ENCODE measurements at regions not wholly inside any gene's neighbourhood (a gene's known extent, or its start where the extent isn't known, plus 50 kb on each side); places are given as distances from the start of the nearest gene placed in this dataset.
"Not testable (repeated sequence)": the region's sequence is repeated elsewhere in the genome, so short reads cannot be mapped to it uniquely, and the experiment has no call there.

DNA sequence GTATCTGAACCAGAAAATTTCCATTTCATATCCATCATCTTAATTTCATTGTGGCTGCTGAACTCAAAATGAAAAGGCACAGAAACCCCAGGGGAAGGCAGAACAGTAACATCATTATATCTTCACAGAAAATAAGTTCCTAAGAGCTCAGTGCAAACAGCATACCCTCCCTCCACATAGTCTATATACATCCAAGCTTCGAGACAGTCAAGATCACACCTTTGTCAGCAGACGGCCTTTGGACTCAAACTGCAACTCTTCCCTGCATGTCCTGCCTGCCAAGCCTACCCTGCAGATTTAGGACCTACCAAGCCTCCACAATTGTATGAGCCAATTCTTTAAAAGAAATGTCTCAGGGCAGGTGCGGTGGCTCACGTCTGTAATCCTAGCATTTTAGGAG, 502.1 kb downstream of the SUCLG1 start:
- DNase-seq, result no peak

DNA sequence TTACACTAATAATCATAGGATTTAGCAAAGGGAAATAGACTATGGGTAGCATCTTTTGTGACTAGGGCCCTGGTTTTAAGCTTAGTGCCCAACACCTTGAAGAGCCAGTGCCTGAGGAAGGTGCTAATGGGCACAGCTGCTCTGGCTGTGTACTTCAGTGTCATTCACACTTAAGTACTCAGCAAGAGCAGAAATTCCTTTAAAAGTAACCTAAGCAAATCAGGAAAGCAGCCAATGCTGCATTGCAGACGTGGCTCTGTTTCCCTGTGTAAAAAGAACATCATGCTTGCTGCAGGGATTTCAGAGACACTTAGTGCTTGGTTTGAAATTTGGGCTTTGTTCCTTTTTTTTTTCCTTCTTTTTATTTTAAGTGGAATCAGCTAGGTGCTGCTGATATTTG, 505.4 kb downstream of the SUCLG1 start:
- DNase-seq, result no peak

DNA sequence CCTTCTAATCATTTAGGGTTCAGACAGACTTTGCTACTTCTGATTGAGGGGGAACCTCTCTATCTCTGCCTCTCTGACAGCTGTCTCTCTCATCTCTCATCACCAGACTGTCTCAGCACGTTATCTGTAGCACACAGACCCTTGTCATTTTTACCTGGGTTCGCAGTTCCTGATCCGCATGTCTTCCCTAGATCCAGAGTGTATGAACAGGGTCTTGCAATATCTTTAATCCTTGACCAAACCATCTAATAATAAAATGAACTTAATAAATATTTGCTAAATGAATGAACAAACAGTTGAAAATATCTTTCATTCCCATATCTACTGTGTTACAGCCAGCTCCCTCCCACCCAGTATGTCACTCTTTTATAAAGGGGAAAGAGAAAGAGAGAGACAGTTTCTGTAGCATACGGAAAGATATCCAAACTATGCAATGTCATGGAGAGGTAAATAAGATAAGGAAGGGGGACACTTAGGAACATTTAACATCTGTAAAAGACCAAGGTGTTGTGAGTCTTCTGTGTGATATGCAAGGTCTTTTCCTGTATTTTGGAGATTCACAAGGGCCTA, 507.6 kb downstream of the SUCLG1 start:
- no peak for DNase-seq

DNA sequence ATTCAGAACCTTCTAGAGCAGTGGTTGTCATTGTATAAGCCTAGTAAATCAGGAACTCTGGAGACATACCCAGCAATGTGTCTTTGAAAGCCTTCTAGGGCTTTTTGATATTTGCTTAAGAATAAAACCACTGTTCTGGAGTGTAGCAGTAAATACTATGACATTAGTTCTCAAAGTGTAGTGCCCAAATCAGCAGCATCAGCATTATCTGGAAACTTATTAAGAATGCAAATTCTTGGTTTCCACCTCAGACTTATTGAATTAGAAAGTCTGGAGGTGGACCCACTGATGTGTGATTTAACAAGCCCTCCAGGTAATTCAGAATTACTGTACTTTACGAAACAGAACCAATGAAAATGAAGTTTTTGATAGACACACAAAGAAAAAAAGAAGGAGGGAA, 509.7 kb downstream of the SUCLG1 start:
- DNase-seq, result no peak

DNA sequence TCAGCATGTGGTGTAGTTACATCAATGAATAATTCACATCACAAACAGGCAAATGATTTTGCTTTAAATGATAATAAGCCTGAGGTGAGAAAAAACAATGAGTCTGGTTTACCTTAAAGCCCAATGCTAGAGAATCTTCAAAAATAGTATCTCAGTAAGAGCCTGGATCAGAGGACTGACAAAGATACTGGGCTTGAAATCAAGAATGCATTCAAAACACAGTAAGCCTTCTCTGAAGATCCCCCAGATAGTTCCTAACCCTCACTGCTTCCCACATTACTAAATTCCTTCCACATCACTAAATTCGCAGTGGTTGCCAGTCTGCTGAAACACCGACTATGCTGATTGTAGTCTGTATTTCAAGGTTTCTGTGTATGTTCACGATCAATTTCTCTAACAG, 514.9 kb downstream of the SUCLG1 start:
- no peak for DNase-seq

DNA sequence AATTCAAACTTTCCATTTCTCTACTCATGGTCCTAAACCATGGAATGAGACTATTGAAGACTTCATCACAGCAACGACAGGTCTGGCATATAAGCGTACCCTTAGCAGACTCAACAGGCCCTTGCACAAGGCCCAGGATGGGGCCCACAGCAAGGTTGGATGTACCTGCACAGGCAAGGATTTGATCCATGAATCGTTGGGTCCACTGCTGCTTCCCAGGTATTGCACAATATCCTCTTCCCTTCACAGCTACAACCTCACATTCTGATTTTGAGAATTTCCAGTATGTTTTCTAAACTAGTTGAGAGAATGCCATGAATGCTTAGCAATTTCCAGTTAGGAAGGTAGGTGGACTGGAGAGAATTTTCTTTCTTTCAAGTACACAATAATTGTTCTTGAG, 515.8 kb downstream of the SUCLG1 start:
- DNase-seq, result no peak

DNA sequence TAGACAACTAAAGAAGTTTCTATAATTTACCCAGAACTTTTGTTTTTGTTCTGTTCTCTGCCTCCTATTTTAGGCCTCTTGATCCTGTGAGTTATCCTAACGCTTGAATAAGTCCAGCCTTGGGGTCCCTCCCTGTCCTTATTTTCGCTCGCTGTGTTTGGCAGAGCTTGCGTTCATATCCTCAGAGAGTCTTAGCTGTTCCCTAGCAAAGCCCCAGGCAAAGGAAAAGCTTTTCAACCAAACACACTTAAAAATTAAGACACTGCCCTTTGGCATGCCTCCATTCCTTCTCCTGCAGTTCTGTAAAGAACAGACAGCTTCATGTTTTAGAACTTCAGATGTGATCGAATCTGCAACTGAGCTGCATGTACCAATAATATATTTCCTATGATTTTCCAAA, 517.2 kb downstream of the SUCLG1 start:
- no peak for DNase-seq

DNA sequence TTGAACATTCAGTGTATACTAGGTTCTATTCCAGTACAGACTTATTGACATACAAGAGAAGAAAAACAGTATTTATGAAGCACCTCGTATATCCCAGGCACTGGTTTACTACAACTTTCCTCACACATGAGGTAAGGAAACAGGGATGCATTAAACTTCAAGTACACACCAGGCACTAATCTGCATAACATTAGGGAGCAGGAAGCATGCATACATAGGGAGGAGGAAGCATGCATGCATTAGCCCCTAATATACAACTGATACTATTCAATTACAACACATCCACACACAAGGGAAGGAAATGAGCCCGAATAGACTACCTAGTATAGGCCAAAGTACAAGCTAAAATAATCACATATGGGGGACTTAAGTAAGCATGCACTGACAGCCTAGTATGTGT, 525.3 kb downstream of the SUCLG1 start:
- no peak for DNase-seq

DNA sequence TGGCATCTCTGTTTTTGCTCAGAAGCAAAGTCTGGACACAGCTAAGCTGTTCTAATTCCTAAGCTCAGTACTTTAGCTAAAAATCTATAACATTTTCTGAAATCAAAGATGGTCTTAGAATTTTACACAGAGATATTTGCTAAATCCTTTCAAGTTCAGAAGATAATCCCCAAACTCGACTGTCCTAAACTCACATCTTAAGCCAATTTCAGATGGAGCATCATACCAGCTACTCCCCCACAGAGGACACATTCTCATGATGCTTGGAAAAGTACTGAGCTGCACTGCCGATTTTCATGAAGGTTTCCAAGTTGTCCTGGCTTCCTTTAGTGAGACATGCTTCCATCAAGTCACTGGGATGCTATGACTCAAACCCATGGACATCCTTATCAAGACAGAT, 535.5 kb downstream of the SUCLG1 start:
- DNase-seq, result no peak

DNA sequence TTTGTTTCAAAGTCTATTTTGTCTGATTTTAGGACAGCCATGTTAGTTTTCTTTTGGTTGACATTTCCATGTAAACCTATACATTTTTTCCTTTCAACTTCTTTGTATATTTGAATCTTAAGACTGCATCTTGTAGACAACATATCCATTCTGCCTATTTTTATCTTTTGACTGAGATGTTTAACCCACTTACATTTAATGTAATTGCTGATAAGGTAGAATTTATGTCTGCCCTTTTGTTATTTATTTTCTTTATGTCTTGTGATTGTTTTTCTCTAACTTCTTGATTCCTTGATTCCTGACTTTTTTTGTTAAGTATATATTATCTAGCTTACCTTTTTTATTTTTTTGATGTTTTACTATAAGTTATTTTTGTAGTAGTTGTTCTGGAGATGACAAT, 542.5 kb downstream of the SUCLG1 start:
- no peak for DNase-seq

DNA sequence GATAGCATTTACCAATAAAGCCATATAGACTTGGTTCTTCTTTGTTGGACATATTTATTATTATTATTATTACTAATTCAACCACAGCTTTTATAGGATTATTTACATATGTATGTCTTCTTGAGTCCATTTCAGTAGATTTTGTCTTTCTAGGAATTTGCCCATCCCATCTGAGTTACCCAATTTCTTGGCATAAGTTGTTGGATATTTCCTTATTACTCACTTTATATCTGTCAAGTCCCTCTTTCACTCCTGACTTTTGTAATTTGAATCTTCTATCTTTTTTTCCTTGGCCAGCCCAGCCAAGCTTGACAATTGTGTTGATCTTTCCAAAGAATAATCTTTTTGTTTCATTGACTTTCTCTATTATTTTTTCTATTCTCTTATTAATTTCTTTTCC, 543.7 kb downstream of the SUCLG1 start:
- DNase-seq, result no peak

DNA sequence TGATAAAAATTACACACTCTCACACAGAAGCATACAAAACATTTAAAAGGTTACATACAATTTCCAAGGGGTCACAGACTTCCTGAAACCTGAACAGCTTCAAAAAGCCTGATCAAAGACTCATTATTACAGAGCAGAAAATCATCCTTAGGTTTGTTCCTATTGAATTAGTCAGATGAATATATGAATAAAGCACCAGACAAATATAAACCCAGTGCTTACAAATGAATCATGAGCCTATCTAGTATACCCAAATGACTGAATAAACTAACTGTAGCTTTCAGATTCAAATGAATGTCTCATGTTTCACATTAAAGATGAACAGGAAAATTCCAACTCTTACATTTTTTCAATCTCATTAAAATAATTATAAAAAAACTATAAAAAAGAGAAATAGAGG, 550.3 kb downstream of the SUCLG1 start:
- DNase-seq, result no peak

DNA sequence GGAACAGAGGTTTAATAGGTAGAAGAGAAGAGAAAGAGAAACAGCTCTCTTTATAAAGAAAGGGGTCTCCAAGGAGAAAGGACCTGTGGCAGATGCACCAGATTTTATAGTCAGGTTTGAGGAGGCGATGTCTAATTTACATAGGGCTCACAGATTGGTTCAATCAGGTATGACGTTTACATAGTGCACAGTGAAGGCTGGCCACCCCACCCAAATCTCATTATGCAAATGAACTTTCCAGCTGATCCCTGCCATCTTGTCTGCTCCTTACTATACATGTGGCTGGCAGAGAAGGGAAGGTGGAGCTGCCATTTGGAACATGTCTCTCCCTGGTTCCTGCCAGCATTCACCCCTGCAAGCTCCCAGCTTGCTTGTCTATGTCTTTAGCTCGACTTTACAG, 557.8 kb downstream of the SUCLG1 start:
- no peak for DNase-seq

DNA sequence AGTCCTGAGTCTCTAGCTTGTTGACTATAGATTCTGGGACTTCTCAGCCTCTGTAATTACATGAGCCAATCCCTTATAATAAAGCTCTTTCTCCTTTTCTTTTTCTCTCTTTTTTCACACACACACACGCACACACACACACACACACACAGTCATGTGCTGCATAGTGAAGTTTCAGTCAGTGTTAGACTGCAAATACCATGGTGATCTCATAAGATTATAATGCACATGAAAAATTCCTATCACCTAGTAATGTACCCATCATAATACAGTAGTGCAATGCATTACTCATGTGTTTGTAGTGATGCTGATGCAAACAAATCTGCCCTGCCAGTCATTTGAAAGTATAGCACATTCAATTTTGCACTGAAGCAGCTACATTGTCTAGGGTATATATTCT, 558.2 kb downstream of the SUCLG1 start:
- no peak for DNase-seq

DNA sequence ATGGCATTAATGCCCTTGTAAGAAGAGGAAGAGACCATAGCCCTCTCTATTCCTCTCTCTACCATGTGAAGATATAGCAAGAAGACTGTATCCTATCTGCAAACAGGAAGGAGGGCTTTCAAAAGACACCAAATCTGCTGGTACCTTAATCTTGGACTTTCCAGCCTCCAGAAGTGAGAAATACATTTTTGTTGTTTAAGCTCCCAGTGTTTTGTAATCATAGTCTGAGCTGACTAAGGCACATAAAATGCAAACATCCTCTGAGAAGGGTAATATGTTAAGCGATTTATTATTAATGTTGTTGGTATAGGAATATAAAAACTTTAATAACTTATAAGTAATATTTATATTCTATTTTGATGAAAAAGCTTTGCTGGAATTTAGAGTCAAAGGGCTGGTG, 559.8 kb downstream of the SUCLG1 start:
- DNase-seq, result no peak

DNA sequence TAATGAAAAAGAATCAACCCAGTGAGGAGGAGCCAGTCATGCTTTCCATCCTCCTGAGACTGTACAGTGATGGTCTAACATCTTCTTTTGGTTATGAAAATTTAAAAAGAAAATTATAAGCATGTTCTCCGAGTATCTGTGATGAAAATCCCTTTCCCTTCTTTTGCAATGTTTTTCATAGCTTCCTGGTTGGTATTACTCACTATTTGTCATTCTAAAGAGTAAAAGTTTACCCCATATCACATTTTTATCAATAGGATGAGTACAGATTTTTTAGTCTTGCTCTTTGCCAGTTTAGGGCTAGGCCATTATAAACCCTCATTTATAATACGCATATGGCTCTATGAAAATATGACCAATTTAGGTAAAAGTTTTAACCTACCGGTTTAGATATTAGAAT, 564.1 kb downstream of the SUCLG1 start:
- no peak for DNase-seq

DNA sequence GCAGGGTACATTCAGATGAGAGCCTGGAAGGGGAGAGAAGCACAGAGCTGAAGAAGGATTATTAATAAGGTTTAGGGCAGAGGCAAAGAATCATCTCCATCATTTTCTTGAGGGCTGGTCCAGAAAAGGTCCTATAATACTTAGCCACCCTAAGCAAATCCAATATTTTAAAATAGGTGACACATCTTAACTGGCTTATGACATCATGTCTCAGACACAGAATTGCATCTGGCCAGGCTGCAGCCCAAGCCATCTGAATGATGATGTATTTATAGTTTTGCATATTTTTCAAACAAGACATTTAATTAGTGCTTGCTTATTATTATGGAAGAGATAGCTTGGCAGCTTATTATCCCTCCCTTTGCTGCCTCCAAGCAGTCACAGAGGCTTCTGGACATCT, 571.3 kb downstream of the SUCLG1 start:
- no peak for DNase-seq

DNA sequence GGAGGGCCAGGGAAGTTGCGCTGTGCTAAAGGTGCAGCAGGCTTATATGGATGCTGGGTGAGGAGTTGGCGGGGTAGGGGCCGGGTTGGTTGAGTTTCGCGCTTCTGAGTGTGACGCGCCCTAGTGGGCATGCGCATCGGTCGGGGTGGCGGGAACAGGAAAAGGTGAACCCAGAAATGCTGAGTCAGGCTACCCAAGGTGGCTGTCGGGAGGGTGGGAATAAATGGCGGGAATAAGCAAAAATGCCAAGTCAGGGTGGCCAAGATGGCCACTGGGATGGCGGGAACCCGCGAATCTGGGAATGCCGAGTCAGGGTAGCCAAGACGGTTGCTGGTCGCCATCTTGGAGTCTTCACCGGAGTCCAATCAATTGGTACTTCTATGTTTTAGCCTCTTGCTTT, 580.0 kb downstream of the SUCLG1 start:
- DNase-seq, result no peak

DNA sequence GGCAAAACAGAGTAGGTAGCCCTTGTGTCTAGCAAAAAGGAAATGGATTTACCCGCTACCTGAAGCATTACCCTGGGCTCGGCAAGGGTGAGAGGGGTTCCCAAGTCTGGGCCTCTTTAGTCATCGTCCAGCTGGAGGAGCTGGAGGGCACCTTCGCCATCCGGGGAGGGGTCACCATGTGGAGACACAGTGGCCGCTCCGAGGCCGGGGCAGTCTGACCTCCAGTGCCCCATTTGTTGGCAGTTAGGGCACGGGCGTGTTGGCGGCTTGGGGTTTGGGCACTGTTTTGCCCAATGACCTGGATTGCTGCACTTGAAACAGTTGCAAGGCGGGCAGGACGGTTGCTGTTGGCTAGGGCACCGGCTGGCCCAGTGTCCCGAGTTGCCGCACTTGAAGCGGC, 581.8 kb downstream of the SUCLG1 start:
- DNase-seq, result not testable (repeated sequence)

DNA sequence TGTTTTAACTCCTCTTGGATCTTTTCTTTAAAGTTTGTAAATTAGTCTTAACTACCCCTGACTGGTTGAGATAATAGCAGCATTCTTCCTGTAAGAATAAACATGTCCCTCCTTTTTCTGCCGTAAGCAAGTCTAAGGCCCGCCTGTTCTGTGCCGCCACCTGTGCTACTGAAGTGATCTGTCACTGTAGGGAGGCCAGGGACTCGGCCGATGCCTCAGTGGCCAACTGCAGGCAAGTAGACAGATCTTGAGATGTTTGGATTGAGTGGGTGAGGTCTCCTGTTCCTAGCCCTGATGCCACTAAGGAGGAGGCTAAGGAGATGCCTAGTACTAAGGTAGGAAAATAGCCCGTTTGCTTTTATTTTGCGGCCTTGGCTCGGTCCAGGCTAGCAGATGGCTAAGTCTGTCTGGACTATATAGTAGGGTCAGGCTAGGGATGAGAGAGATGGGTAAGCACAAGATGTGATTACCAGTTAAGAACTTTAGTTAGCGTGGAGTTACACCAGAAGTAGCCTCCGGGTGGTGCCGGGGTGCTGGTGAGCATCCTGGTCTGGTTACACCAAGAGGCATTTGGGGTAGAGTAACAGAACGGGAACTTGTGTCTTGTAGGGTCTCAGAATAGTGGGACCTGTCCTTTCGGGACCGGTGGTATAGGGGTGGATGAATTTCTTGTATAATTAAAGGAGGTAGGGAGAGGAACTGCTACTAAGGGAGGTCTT, 584.2 kb downstream of the SUCLG1 start:
- no peak for DNase-seq

DNA sequence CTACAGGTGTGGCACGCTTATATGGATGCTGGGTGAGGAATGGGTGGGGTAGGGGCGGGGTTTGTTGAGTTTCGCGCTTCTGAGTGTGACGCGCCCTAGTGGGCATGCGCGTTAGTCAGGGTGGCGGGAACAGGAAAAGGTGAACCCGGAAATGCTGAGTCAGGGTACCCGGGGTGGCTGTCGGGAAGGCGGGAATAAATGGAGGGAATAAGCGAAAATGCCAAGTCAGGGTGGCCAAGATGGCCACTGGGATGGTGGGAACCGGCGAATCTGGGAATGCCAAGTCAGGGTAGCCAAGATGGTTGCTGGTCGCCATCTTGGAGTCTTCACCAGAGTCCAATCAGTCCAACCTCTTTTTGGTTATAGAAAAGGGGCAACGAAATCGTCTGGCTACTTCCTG, 585.0 kb downstream of the SUCLG1 start:
- no peak for DNase-seq

DNA sequence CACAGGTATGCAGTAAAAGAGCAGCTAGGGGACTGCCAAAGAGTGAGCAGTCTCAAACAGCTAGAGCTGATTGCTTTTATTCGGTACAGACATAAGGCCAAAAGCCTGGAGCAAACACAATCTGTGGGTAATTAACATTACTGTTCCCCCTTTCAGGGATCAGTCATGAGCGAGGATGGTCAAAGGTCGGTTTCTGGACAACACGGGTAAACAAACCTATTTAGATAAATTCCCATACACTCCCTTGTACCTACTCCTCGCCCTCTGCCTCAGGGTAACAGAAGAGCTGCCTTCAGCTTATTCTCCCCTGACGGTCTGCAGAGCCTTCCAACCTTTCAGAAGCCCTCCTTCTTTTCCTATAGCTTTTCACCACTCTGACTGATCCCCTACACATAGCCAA, 586.0 kb downstream of the SUCLG1 start:
- DNase-seq, result no peak

DNA sequence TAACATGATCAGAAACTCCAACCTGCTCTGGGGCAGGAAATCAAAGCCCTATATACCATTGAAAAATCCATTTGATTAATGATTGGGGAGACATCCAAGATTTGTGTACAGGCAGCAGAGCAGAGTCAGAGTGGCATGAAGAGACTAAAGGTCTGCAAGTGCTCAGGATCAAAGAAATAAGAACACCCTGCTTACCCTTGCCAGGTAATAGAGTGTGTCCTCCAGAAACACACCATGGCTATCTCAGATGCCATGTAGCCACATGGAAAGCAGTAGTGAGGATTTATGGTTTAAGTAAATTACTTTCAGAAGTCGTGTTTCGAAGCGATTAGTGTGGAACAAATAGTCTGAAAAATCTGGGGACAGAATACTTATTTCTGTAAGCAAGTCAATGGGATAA, 592.9 kb downstream of the SUCLG1 start:
- no peak for DNase-seq

DNA sequence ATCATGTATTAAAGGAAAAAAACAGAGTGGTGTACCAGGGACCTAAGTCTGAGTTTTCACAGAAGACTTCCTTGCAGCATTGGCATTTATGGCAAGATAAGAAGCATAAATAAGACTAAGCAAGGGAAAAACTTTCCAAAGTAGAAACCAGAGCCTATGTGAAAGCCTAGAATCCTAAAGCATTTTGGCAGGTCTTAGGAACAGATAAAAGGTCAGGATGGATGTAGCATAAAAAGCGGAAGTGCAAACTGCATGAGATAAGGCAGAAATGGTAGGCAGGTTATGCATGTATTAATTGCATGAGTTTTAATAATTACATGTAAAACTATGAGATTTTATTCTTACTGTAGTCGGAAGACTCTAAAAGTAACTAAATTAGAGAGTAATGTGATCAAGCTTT, 596.5 kb downstream of the SUCLG1 start:
- no peak for DNase-seq

DNA sequence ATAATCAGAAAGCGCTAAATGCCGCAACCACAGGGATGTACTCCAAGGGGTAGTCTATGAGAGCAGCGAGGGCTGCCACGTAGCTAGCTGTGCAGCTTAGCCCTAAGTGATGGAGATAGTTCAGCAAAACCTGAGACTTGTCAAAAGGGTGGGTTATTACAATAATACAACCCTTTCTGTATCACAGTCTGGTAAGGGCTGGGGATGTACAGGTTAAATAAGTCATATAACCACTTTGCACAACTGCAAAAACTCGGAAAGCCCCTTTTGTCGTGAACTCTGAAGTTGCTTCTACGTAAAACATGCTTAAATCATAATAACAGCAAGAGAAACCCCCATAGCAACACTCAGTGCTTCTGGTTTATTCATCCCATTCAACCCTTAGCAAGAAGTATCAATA, 598.8 kb downstream of the SUCLG1 start:
- no peak for DNase-seq
